ENCODE measurements at regions not wholly inside any gene's neighbourhood (a gene's known extent, or its start where the extent isn't known, plus 50 kb on each side); places are given as distances from the start of the nearest gene placed in this dataset.

GRCh38 chr7:118129041-118129795 is 54.7 kb upstream of the LSM8 start:
- Histone ChIP-seq H3K4me3 (ENCODE audit: low read length in 2 of 2) (no peak overlapping the region), H3K36me3 (ENCODE audit: control insufficient read depth in 2 of 2, insufficient read depth in 2 of 2, low read length in 1 of 2) (no peaks in the 10 kb centered on the region), H3K27ac (ENCODE audit: low read depth in 1 of 2, low read length in 1 of 2) (no peak overlapping the region), H3K9me3 (ENCODE audit: control insufficient read depth in 2 of 2, insufficient read depth in 1 of 2, low read length in 1 of 2) (no peaks in the 10 kb centered on the region), H3K4me1 (ENCODE audit: control insufficient read depth in 2 of 2, insufficient read depth in 2 of 2, low read length in 2 of 2) (no peaks in the 10 kb centered on the region), H3K27me3 (ENCODE audit: control insufficient read depth in 2 of 2, insufficient read depth in 1 of 2, low read length in 1 of 2) (no peaks in the 10 kb centered on the region)
- 41% methylated on average over 3 of the region's 3 CpGs for WGBS
- DNase-seq (ENCODE audit: low read depth in 6 of 9, low spot score in 9 of 9) = peak in 1 of 9 donors; percentile 10

GRCh38 chr7:118132764-118133163 is 51.2 kb upstream of the LSM8 start:
- DNase-seq (ENCODE audit: low read depth in 6 of 9, low spot score in 9 of 9) = no peak
- Histone ChIP-seq H3K27me3 (ENCODE audit: control insufficient read depth in 2 of 2, insufficient read depth in 1 of 2, low read length in 1 of 2) (no peaks in the 10 kb centered on the region), H3K27ac (ENCODE audit: low read depth in 1 of 2, low read length in 1 of 2) (no peak overlapping the region), H3K4me3 (ENCODE audit: low read length in 2 of 2) (no peak overlapping the region), H3K36me3 (ENCODE audit: control insufficient read depth in 2 of 2, insufficient read depth in 2 of 2, low read length in 1 of 2) (no peaks in the 10 kb centered on the region), H3K9me3 (ENCODE audit: control insufficient read depth in 2 of 2, insufficient read depth in 1 of 2, low read length in 1 of 2) (no peaks in the 10 kb centered on the region), H3K4me1 (ENCODE audit: control insufficient read depth in 2 of 2, insufficient read depth in 2 of 2, low read length in 2 of 2) (no peaks in the 10 kb centered on the region)
- 84% methylated on average over 2 of the region's 2 CpGs for WGBS
